Activated naive CD8-positive, alpha-beta T cell (primary cell): ENCODE measurements at regions not wholly inside any gene's neighbourhood (a gene's known extent, or its start where the extent isn't known, plus 50 kb on each side); places are given as distances from the start of the nearest gene placed in this dataset.
"Not testable (repeated sequence)": the region's sequence is repeated elsewhere in the genome, so short reads cannot be mapped to it uniquely, and the experiment has no call there.

ENCODE experiments used
- H3K27ac Mint-ChIP-seq: one replicate; pipeline ENCODE4 v1.8.0; 2021; ENCODE audit warnings: mixed read lengths
- H3K27me3 Mint-ChIP-seq: one replicate; pipeline ENCODE4 v1.8.0; 2021; ENCODE audit warnings: mixed read lengths
- H3K36me3 Mint-ChIP-seq: one replicate; pipeline ENCODE4 v1.8.0; 2021; ENCODE audit warnings: mixed read lengths
- H3K4me1 Mint-ChIP-seq: one replicate; pipeline ENCODE4 v1.8.0; 2021; ENCODE audit warnings: low read depth, mixed read lengths
- H3K4me3 Mint-ChIP-seq: one replicate; pipeline ENCODE4 v1.8.0; 2021; ENCODE audit warnings: mild to moderate bottlenecking, mixed read lengths
- H3K9me3 Mint-ChIP-seq: one replicate; pipeline ENCODE4 v1.8.0; 2021; ENCODE audit warnings: low read depth, mixed read lengths

DNA sequence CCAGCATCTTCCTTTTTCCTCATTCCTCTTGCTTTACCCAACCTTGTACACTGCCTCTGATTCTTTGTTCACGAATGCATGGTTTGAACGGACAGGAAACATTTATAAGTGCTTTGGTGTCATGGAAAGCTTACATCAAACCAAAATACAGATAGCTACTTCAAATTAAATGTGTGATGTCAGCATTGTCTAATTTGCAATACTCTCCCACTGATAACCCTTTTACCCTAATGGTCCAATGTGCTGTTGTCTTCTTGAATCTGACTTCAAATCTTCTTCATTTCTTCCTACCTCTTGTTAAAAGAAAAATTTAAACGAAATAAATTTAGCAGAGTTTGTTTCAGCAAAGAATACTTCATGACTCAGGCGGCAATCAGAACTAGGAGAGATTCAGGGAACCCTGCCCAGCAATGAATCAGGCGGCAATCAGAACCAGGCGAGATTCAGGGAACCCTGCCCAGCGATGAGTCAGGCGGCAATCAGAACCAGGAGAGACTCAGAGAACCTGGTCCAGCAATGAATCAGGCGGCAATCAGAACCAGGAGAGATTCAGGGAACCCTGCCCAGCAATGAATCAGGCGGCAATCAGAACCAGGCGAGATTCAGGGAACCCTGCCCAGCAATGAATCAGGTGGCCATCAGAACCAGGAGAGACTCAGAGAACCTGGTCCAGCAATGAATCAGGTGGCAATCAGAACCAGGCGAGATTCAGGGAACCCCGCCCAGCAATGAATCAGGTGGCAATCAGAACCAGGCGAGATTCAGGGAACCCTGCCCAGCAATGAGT is 1212.9 kb upstream of the TENM3 start:
- H3K9me3 Mint-ChIP-seq, H3K4me1 Mint-ChIP-seq, H3K36me3 Mint-ChIP-seq, H3K27me3 Mint-ChIP-seq, H3K4me3 Mint-ChIP-seq, H3K27ac Mint-ChIP-seq: not testable (repeated sequence)

- H3K27ac Mint-ChIP-seq, result no peak overlapping the region
- H3K4me1 Mint-ChIP-seq, result no peaks in the 10 kb centered on the region
- H3K4me3 Mint-ChIP-seq, result no peak overlapping the region
- H3K36me3 Mint-ChIP-seq, result no peaks in the 10 kb centered on the region
- H3K9me3 Mint-ChIP-seq, result peaks cover 5% of the 10 kb centered on the region
- H3K27me3 Mint-ChIP-seq, result no peaks in the 10 kb centered on the region
Measured at GRCh38 chr4:181030961-181031360, 1212.2 kb upstream of the TENM3 start.

GRCh38 chr4:181043486-181043885 is 1199.7 kb upstream of the TENM3 start:
- Mint-ChIP-seq H3K27ac (no peak overlapping the region), H3K27me3 (no peaks in the 10 kb centered on the region), H3K36me3 (no peaks in the 10 kb centered on the region), H3K9me3 (peaks cover 4% of the 10 kb centered on the region), H3K4me1 (no peaks in the 10 kb centered on the region), H3K4me3 (no peak overlapping the region)

DNA sequence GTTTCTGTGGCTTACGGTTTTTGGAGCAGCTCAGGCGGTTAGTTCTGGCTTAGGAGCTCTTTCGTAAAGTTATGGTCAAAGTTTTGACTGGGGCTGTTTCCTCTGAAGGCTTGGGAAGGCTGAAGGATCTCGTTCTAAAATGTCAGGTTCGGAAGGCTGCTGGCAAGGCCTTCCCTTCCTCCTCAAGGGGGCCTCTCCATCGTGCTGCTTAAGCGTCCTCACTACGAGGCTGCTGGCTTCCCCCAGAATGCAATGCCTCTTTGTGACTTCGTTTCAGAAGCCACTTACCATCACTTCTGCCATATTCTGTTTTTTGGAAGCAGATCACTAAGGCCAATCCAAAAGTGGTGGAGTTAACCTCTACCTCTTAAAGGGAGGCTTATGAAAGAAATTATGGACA is 1196.4 kb upstream of the TENM3 start:
- H3K36me3 Mint-ChIP-seq, result no peaks in the 10 kb centered on the region
- H3K27ac Mint-ChIP-seq, result no peak overlapping the region
- no peaks in the 10 kb centered on the region for H3K4me1 Mint-ChIP-seq
- peaks cover 4% of the 10 kb centered on the region for H3K9me3 Mint-ChIP-seq
- no peak overlapping the region for H3K4me3 Mint-ChIP-seq
- no peaks in the 10 kb centered on the region for H3K27me3 Mint-ChIP-seq

DNA sequence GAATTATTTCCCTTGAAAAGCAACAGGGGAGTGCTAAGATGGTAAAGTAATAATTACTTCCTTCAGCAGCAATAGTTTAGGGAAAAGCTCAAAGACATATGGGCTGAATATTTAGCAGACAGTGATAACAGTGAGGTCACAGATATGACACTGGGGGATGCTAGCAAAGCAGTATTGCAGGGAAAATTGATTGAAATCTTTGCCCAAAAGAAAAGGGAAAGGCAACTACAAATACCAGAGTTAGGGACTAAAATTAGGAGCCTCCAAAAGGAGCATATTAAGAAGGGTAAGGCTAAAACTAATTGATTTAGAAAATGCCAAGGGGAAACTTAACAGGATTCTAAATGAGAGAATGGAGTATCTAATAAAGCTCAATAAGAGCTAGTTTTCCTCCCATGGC is 1191.3 kb upstream of the TENM3 start:
- no peak overlapping the region for H3K27ac Mint-ChIP-seq
- H3K27me3 Mint-ChIP-seq, result no peaks in the 10 kb centered on the region
- no peaks in the 10 kb centered on the region for H3K36me3 Mint-ChIP-seq
- H3K4me3 Mint-ChIP-seq, result no peak overlapping the region
- no peaks in the 10 kb centered on the region for H3K9me3 Mint-ChIP-seq
- no peaks in the 10 kb centered on the region for H3K4me1 Mint-ChIP-seq

- H3K36me3 Mint-ChIP-seq, result no peaks in the 10 kb centered on the region
- peaks cover 7% of the 10 kb centered on the region for H3K9me3 Mint-ChIP-seq
- no peaks in the 10 kb centered on the region for H3K4me1 Mint-ChIP-seq
- H3K27me3 Mint-ChIP-seq, result no peaks in the 10 kb centered on the region
- no peak overlapping the region for H3K27ac Mint-ChIP-seq
- no peak overlapping the region for H3K4me3 Mint-ChIP-seq
Measured at GRCh38 chr4:181061787-181062186, 1181.4 kb upstream of the TENM3 start.

DNA sequence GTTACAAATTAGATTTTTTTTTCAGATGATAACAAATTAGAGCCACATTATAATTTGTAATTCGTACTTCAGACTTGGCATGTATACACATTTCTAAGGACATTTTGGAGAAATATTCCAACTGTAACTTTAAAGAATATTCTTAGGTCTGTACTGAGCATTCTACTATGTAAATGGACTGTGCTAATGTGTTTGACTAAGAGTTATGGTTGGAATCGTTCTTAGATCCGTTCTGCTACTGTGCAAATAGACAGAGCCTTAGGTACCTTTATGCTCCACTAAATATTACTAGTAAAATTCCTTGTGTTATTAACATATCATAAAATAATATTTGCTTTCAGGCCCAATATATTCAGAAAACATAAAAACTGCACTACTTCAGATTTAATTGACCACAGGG is 1180.0 kb upstream of the TENM3 start:
- Mint-ChIP-seq H3K27ac (no peak overlapping the region), H3K27me3 (no peaks in the 10 kb centered on the region), H3K36me3 (no peaks in the 10 kb centered on the region), H3K9me3 (no peaks in the 10 kb centered on the region), H3K4me3 (no peak overlapping the region), H3K4me1 (no peaks in the 10 kb centered on the region)

DNA sequence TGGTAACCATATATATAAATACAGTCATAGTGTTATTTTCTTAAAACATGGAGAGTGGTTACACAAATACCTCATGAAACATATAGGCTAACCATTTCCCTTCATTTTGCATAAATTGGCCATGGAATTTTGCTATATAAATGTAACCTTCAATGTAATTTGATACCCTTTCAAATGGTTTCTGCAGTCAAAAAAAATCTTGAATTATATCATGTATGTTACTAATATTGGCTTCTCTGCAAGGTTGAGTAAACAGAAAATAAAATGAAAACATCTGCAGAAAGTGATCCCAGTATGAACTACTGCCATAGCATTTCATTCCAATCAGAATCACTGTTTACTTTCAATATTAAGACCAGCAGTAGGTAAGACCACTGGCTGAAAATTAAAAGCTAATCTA is 1165.9 kb upstream of the TENM3 start:
- Mint-ChIP-seq H3K4me3 (no peak overlapping the region), H3K27ac (no peak overlapping the region), H3K9me3 (no peaks in the 10 kb centered on the region), H3K36me3 (no peaks in the 10 kb centered on the region), H3K4me1 (no peaks in the 10 kb centered on the region), H3K27me3 (no peaks in the 10 kb centered on the region)

DNA sequence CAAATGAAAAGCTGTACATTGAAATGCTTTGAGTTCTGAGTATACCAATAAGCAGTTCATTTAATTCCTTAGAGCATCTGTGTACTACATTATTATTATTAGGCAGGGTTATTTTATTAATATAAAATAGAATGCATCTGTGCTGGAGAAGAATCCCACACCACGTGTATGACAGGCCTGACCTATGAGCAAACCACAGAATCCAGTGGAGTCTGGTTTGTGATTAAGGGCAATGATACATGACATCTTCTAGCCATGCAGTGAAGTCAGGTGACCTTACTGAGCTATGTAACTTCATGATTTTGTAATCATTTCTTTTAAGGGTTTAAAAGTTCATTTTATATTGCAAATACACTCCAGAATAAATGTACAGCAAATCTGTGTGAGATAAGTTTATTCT is 1165.0 kb upstream of the TENM3 start:
- Mint-ChIP-seq H3K4me3 (no peak overlapping the region), H3K4me1 (no peaks in the 10 kb centered on the region), H3K27me3 (no peaks in the 10 kb centered on the region), H3K9me3 (no peaks in the 10 kb centered on the region), H3K36me3 (no peaks in the 10 kb centered on the region), H3K27ac (no peak overlapping the region)

- H3K36me3 Mint-ChIP-seq, result no peaks in the 10 kb centered on the region
- H3K4me3 Mint-ChIP-seq, result no peak overlapping the region
- H3K9me3 Mint-ChIP-seq, result no peaks in the 10 kb centered on the region
- no peak overlapping the region for H3K27ac Mint-ChIP-seq
- H3K4me1 Mint-ChIP-seq, result no peaks in the 10 kb centered on the region
- no peaks in the 10 kb centered on the region for H3K27me3 Mint-ChIP-seq
Measured at GRCh38 chr4:181083757-181084361, 1159.3 kb upstream of the TENM3 start.

- no peak overlapping the region for H3K27ac Mint-ChIP-seq
- H3K9me3 Mint-ChIP-seq, result peaks cover under 1% of the 10 kb centered on the region
- H3K36me3 Mint-ChIP-seq, result no peaks in the 10 kb centered on the region
- H3K4me3 Mint-ChIP-seq, result no peak overlapping the region
- H3K4me1 Mint-ChIP-seq, result no peaks in the 10 kb centered on the region
- H3K27me3 Mint-ChIP-seq, result no peaks in the 10 kb centered on the region
Measured at GRCh38 chr4:181085557-181085956, 1157.6 kb upstream of the TENM3 start.

- Mint-ChIP-seq H3K4me3 (no peak overlapping the region), H3K4me1 (no peaks in the 10 kb centered on the region), H3K27me3 (no peaks in the 10 kb centered on the region), H3K9me3 (peaks cover 4% of the 10 kb centered on the region), H3K36me3 (no peaks in the 10 kb centered on the region), H3K27ac (no peak overlapping the region)
Measured at GRCh38 chr4:181105487-181105886, 1137.7 kb upstream of the TENM3 start.

GRCh38 chr4:181106398-181106797 is 1136.8 kb upstream of the TENM3 start:
- H3K9me3 Mint-ChIP-seq, result peaks cover 4% of the 10 kb centered on the region
- no peaks in the 10 kb centered on the region for H3K4me1 Mint-ChIP-seq
- H3K27me3 Mint-ChIP-seq, result no peaks in the 10 kb centered on the region
- no peaks in the 10 kb centered on the region for H3K36me3 Mint-ChIP-seq
- H3K27ac Mint-ChIP-seq, result no peak overlapping the region
- H3K4me3 Mint-ChIP-seq, result no peak overlapping the region

DNA sequence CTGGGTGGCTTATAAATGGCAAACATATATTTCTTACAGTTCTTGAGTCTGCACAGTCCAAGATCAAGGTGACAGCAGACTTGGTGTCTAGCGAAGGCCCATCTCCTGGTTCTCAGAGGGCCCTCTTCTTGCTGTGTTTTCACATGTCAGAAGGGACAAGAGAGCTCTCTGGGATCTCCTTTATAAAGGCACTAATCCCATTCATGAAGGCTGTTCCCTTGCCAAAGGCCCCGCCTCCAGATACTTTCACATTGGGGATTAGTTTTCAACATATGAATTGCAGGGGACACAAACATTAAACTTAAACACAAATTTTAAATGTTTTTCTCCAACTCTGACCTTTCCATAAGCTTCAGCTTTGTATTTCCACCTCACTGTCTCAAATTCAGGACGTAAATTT is 1135.0 kb upstream of the TENM3 start:
- H3K36me3 Mint-ChIP-seq, result no peaks in the 10 kb centered on the region
- no peak overlapping the region for H3K4me3 Mint-ChIP-seq
- H3K27me3 Mint-ChIP-seq, result no peaks in the 10 kb centered on the region
- H3K9me3 Mint-ChIP-seq, result peaks cover 4% of the 10 kb centered on the region
- H3K27ac Mint-ChIP-seq, result no peak overlapping the region
- no peaks in the 10 kb centered on the region for H3K4me1 Mint-ChIP-seq

- Mint-ChIP-seq H3K36me3 (no peaks in the 10 kb centered on the region), H3K9me3 (no peaks in the 10 kb centered on the region), H3K27ac (no peak overlapping the region), H3K27me3 (peaks cover 4% of the 10 kb centered on the region), H3K4me3 (no peak overlapping the region), H3K4me1 (no peaks in the 10 kb centered on the region)
Measured at GRCh38 chr4:181119186-181119585, 1124.0 kb upstream of the TENM3 start.

GRCh38 chr4:181121733-181122132 is 1121.5 kb upstream of the TENM3 start:
- Mint-ChIP-seq H3K4me1 (no peaks in the 10 kb centered on the region), H3K27me3 (peaks cover 4% of the 10 kb centered on the region), H3K4me3 (no peak overlapping the region), H3K9me3 (no peaks in the 10 kb centered on the region), H3K27ac (no peak overlapping the region), H3K36me3 (no peaks in the 10 kb centered on the region)
